Upper lobe of right lung (tissue), 1 donor: ENCODE measurements at regions not wholly inside any gene's neighbourhood (a gene's known extent, or its start where the extent isn't known, plus 50 kb on each side); places are given as distances from the start of the nearest gene placed in this dataset.

Source experiments
- ATAC-seq: fragments of 200-7000 bp; cut with Tn5 transposase; one replicate; pipeline ENCODE4 v1.9.1; 2020; ENCODE audit warnings: mild to moderate bottlenecking, moderate library complexity
- DNase-seq: peaks from one replicate; pipeline ENCODE4 v3.0.0-alpha.2; 2020
- H3K27ac ChIP-seq: fragments of 200-600 bp; one replicate; pipeline ENCODE4 v1.8.0; 2022
- H3K27me3 ChIP-seq: fragments of 200-600 bp; one replicate; pipeline ENCODE4 v1.8.0; 2022; ENCODE audit warnings: mild to moderate bottlenecking
- H3K36me3 ChIP-seq: fragments of 200-600 bp; one replicate; pipeline ENCODE4 v1.8.0; 2022
- H3K4me1 ChIP-seq: fragments of 200-600 bp; one replicate; pipeline ENCODE4 v1.8.0; 2022
- H3K4me3 ChIP-seq: fragments of 200-600 bp; one replicate; pipeline ENCODE4 v1.8.0; 2022; ENCODE audit warnings: mild to moderate bottlenecking
- H3K9me3 ChIP-seq: fragments of 200-600 bp; one replicate; pipeline ENCODE4 v1.8.0; 2022
- intact Hi-C: fragments of 100-400 bp; cut with DNase I; formaldehyde crosslinking; loops from one replicate; pipeline ENCODE4 v1.11.0; 2022
- TF ChIP-seq, protein P1 (sequence below): fragments of 200-600 bp; IDR thresholded peaks from one replicate; pipeline ENCODE4 v1.8.0; 2022; ENCODE audit warnings: antibody characterized with exemption
- donor health status: DM: no; HTN: yes; CAD: no; lungs with severe emphysema.

DNA sequence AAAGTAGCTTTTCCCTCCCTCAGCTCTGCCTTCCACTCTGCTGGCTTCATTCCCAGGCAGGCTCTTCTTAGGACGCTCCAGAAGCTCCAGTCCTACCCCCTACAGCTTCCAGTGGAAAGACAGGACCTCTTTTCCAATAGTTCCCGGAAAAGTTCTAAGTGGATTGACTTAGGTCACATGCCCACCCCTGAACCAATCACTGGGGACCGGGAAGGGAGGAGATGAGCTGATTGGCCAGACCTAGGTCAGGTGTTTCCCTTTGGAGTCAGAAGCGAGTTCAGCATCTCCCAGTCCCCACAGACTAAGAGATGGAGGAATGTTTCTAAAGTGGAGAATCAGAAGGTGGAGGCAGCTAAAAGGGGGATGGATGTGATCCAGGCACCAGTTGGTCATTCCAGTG is 62.9 kb upstream of the KCNG1 start:
- Histone ChIP-seq H3K9me3 (no peaks in the 10 kb centered on the region), H3K27me3 (peaks cover 63% of the 10 kb centered on the region), H3K4me3 (no peak overlapping the region), H3K36me3 (no peaks in the 10 kb centered on the region), H3K4me1 (no peaks in the 10 kb centered on the region), H3K27ac (no peak overlapping the region)
- intact Hi-C loops = no loop called here
- ATAC-seq (no peak), DNase-seq (no peak)
- TF ChIP-seq, protein P1, sequence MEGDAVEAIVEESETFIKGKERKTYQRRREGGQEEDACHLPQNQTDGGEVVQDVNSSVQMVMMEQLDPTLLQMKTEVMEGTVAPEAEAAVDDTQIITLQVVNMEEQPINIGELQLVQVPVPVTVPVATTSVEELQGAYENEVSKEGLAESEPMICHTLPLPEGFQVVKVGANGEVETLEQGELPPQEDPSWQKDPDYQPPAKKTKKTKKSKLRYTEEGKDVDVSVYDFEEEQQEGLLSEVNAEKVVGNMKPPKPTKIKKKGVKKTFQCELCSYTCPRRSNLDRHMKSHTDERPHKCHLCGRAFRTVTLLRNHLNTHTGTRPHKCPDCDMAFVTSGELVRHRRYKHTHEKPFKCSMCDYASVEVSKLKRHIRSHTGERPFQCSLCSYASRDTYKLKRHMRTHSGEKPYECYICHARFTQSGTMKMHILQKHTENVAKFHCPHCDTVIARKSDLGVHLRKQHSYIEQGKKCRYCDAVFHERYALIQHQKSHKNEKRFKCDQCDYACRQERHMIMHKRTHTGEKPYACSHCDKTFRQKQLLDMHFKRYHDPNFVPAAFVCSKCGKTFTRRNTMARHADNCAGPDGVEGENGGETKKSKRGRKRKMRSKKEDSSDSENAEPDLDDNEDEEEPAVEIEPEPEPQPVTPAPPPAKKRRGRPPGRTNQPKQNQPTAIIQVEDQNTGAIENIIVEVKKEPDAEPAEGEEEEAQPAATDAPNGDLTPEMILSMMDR = no peak

DNA sequence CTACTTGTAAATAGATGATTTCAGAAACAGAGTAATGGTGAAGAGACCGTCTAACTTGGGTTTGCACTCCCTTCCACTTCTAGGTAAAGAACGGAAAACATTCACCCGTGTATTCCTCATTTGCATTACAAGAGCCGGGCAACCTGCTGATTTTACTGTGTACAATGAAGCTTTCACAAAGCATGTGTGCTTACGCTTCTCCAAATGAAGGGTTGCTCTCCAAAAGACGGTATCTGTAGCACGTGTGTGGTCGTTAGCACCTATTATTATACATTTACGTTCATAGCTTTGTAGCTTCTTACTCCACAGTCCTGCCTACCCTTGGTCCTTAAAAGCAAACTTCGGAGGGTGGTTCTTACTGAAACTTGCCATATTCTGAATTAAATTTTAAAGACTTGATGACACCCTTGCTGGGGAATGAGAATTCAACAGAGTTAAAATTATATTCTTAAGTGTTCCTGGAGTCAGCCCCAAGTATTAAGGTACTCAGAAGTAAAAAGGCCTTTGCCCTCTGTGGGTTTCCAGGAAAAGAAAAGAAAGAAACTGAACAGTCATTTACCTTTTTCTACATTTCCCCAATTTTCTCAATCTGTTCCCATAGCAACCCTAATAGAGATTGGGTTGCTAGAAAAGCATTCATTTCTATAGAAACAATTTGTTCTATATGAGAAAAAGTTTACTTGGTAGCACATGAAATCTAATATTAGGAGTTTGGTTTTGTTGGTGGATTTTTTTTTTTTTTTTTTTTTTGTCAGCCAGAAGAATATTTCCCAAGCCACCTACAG is 61.9 kb upstream of the KCNG1 start:
- no peak for ATAC-seq
- Histone ChIP-seq H3K36me3 (no peaks in the 10 kb centered on the region), H3K4me3 (no peak overlapping the region), H3K9me3 (no peaks in the 10 kb centered on the region), H3K27ac (no peak overlapping the region), H3K27me3 (peaks cover 55% of the 10 kb centered on the region), H3K4me1 (no peaks in the 10 kb centered on the region)
- TF ChIP-seq, protein P1 = no peak
- intact Hi-C loops = no loop called here
- DNase-seq = no peak

DNA sequence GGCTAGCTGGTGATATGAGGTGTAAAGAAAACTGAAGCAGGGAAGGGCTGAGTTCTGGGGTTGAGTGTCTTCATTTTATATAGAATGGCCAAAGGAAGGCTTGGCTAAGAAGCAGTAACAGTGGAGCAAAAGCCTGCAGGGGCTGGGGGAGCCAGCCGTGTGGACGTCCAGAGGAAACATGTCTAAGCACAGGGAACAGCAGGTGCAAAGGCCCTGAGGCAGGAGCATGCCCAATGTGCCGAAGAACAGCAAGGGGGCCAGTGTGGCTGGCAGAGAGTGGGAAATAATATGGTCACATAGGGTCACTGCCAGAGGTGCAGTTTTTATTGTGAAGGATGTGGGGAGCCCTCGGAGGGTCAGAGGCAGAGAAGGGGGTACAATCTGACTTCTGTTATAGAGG is 60.5 kb upstream of the KCNG1 start:
- H3K4me3 ChIP-seq = no peak overlapping the region
- ATAC-seq = no peak
- peaks cover 44% of the 10 kb centered on the region for H3K27me3 ChIP-seq
- no peaks in the 10 kb centered on the region for H3K4me1 ChIP-seq
- no peaks in the 10 kb centered on the region for H3K9me3 ChIP-seq
- intact Hi-C loops = no loop called here
- no peak overlapping the region for H3K27ac ChIP-seq
- no peaks in the 10 kb centered on the region for H3K36me3 ChIP-seq
- TF ChIP-seq, protein P1 = no peak
- no peak for DNase-seq

DNA sequence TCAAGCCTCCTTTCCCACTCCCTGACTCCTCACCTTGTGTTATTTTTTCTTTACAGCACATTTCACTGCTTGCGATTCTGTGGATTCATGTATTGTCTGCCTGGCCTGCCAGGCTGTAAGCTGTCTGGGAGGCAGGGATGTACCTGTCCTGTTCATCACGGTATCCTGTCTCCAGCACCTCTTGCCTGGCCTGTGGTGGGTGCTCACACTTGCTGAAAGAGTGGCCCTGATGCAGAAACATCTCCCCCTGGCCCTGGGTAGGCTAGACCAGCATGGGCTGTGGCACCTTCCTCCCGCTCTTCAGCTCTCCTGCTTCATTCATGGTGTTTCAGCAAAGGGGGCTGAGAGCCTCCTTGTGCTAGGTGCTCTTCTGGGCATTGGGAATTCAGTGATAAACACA is 60.1 kb upstream of the KCNG1 start:
- no peaks in the 10 kb centered on the region for H3K36me3 ChIP-seq

DNA sequence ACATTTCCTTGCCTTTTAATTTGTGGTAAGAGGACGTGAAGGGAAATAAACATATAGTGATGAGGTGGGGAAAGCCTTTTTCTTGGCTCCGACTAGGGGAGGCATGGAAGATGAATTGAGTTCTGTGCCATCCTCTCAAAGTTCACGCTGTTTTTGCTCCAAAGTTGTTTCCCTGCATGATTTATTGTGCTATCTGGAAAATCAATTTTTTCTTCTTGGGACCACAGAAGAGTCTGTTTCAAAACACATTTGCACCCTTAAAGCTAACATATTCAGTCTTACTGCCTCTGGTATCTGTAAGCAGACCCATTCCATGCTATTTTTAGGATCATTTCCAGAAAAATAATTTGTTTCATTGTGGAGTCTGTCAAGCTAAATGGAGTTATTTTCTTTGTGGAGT is 57.6 kb upstream of the KCNG1 start:
- intact Hi-C loops = no loop called here
- H3K4me1 ChIP-seq = no peaks in the 10 kb centered on the region
- H3K4me3 ChIP-seq = no peak overlapping the region
- no peaks in the 10 kb centered on the region for H3K9me3 ChIP-seq
- H3K27me3 ChIP-seq = peaks cover 37% of the 10 kb centered on the region
- no peaks in the 10 kb centered on the region for H3K36me3 ChIP-seq
- ATAC-seq (no peak), DNase-seq (no peak)
- H3K27ac ChIP-seq = no peak overlapping the region
- TF ChIP-seq, protein P1 = no peak

More for the DNA sequence above, 60.1 kb upstream of the KCNG1 start:
- TF ChIP-seq, protein P1 = no peak
- Histone ChIP-seq H3K27me3 (peaks cover 44% of the 10 kb centered on the region), H3K4me1 (no peaks in the 10 kb centered on the region), H3K4me3 (no peak overlapping the region), H3K9me3 (no peaks in the 10 kb centered on the region), H3K27ac (no peak overlapping the region)
- DNase-seq = no peak
- intact Hi-C loops = no loop called here
- ATAC-seq = no peak

DNA sequence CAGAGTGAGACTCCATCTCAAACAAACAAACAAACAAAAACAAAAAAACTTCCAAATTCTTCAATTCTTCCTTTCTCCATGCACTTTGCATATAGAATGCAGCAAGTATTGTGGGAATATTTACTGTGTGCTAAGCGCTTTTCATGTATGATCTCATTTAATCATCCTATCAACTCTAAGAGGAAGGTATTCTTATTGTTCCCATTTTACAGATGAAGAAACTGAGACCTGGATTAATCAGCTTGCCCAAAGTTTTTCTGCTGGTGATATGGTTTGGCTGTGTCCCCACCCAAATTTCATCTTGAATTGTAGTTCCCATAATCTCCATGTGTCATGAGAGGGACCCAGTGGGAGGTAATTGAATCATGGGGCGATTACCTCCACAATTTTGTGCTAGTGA is 56.6 kb upstream of the KCNG1 start:
- ATAC-seq = no peak
- no peak overlapping the region for H3K4me3 ChIP-seq
- no peaks in the 10 kb centered on the region for H3K9me3 ChIP-seq
- no peaks in the 10 kb centered on the region for H3K36me3 ChIP-seq
- TF ChIP-seq, protein P1 = no peak
- no peak overlapping the region for H3K27ac ChIP-seq
- DNase-seq = no peak
- no peaks in the 10 kb centered on the region for H3K4me1 ChIP-seq
- intact Hi-C loops = no loop called here
- H3K27me3 ChIP-seq = peaks cover 37% of the 10 kb centered on the region
